Gastrocnemius medialis (tissue), 4 donors: ENCODE measurements at regions not wholly inside any gene's neighbourhood (a gene's known extent, or its start where the extent isn't known, plus 50 kb on each side); places are given as distances from the start of the nearest gene placed in this dataset.
"Not testable (repeated sequence)": the region's sequence is repeated elsewhere in the genome, so short reads cannot be mapped to it uniquely, and the experiment has no call there.

Experiments
- ATAC-seq, 2 donors: fragments of 150-250 bp; one replicate each; pipeline ENCODE4 v1.9.1; 2016
- DNase-seq, 2 donors: peaks; one replicate each; pipeline ENCODE4 v3.0.0-alpha.2; 2019
- H3K27ac ChIP-seq, 4 donors: fragments of 200-600 bp; sonication (generic); 1 replicate in 1 of 4; 2 replicates in 3 of 4; pipeline ENCODE4 v1.5.1; 2016 to 2018; ENCODE audit warnings: mild to moderate bottlenecking in 2 of 4, moderate library complexity in 1 of 4
- H3K27me3 ChIP-seq, 3 donors: fragments of 200-600 bp; sonication (generic) in 2 of 3; 1 replicate in 1 of 3; 2 replicates in 2 of 3; pipeline versions ENCODE4 v1.5.1 to v1.6.0; 2016 to 2019; ENCODE audit warnings: mild to moderate bottlenecking in 1 of 3, moderate library complexity in 1 of 3
- H3K36me3 ChIP-seq, 2 donors: fragments of 200-600 bp; sonication (generic) in 1 of 2; one replicate each; pipeline ENCODE4 v1.5.1; 2017 to 2018
- H3K4me1 ChIP-seq, 2 donors: fragments of 200-600 bp; sonication (generic) in 1 of 2; one replicate each; pipeline ENCODE4 v1.5.1; 2016 to 2017; ENCODE audit warnings: mild to moderate bottlenecking in 2 of 2
- H3K4me3 ChIP-seq, 4 donors: fragments of 200-600 bp; sonication (generic) in 3 of 4; 1 replicate in 1 of 4; 2 replicates in 3 of 4; pipeline ENCODE4 v1.5.1; 2016 to 2019; ENCODE audit warnings: mild to moderate bottlenecking in 2 of 4
- H3K9me3 ChIP-seq, 3 donors: fragments of 200-600 bp; sonication (generic) in 2 of 3; 1 replicate in 1 of 3; 2 replicates in 2 of 3; pipeline ENCODE4 v1.5.1; 2016 to 2019
- POLR2A ChIP-seq, 2 donors: fragments of 450-650 bp; IDR thresholded peaks; one replicate each; pipeline ENCODE4 v1.6.1; 2017; ENCODE audit warnings: antibody characterized with exemption in 2 of 2, mild to moderate bottlenecking in 2 of 2, moderate library complexity in 2 of 2
- in situ Hi-C, 4 donors: fragments of 200-750 bp; cut with MboI; loops; one replicate each; pipeline versions ENCODE4 v1.15.0 to v1.8.0; 2017; ENCODE audit warnings: low sequenced_read_pairs in 4 of 4
- intact Hi-C: fragments of 100-400 bp; cut with DNase I; formaldehyde crosslinking; loops from one replicate; pipeline ENCODE4 v1.15.1; 2023; ENCODE audit warnings: low total_unique reads
- TF ChIP-seq, protein P1 (sequence below), 5 experiments: fragments of 450-650 bp in 3 of 5; fragments of 200-600 bp in 2 of 5; sonication (generic) in 2 of 5; IDR thresholded peaks in 4 of 5; conservative IDR thresholded peaks in 1 of 5; 1 replicate in 4 of 5; 2 replicates in 1 of 5; pipeline ENCODE4 v1.5.1; 2016 to 2019; ENCODE audit warnings: antibody characterized with exemption in 5 of 5, mild to moderate bottlenecking in 3 of 5, moderate library complexity in 3 of 5

DNA sequence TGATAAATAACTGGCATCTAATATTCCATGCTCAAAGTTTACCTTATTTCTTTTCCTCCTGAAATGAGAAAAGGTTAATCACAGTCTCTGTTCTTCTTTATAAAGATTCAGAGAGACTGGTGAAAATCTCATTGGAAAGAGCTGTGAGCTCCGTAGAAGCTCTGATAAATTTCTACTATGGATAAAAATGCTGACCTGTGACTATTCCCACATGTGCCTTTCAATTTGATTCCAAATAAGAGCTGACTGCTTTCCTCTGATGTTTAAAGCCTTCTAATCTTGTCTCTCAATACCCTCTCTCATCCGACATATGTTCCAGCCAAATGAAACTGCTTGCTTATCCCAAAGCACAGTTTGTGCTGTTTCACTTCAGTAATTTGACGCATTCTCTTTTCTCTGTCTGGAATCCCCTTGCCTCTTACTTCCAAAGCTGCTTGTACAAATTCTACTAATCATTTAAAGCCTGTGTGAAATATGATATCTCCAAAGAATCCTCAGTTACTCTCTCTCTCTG, 130.1 kb downstream of the RTP4 start:
- DNase-seq = no peak
- Histone ChIP-seq H3K36me3 (no peaks in the 10 kb centered on the region), H3K9me3 (no peaks in the 10 kb centered on the region), H3K4me1 (no peaks in the 10 kb centered on the region), H3K27me3 (no peaks in the 10 kb centered on the region), H3K4me3 (no peak overlapping the region), H3K27ac (no peak overlapping the region)
- in situ Hi-C loops = loop anchor here in 1 of 4 donors (25.0 kb wide), 1 partner anchor 1611 kb away; no protein-coding TSS in a partner anchor
- no peak for TF ChIP-seq POLR2A (IDR thresholded peaks at IDR 0.05)
- TF ChIP-seq, protein P1, sequence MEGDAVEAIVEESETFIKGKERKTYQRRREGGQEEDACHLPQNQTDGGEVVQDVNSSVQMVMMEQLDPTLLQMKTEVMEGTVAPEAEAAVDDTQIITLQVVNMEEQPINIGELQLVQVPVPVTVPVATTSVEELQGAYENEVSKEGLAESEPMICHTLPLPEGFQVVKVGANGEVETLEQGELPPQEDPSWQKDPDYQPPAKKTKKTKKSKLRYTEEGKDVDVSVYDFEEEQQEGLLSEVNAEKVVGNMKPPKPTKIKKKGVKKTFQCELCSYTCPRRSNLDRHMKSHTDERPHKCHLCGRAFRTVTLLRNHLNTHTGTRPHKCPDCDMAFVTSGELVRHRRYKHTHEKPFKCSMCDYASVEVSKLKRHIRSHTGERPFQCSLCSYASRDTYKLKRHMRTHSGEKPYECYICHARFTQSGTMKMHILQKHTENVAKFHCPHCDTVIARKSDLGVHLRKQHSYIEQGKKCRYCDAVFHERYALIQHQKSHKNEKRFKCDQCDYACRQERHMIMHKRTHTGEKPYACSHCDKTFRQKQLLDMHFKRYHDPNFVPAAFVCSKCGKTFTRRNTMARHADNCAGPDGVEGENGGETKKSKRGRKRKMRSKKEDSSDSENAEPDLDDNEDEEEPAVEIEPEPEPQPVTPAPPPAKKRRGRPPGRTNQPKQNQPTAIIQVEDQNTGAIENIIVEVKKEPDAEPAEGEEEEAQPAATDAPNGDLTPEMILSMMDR (IDR thresholded peaks at IDR 0.05 in 4 of 5, conservative IDR thresholded peaks at IDR 0.05 in 1 of 5) = no peak
- ATAC-seq = no peak
- intact Hi-C loops = no loop called here

DNA sequence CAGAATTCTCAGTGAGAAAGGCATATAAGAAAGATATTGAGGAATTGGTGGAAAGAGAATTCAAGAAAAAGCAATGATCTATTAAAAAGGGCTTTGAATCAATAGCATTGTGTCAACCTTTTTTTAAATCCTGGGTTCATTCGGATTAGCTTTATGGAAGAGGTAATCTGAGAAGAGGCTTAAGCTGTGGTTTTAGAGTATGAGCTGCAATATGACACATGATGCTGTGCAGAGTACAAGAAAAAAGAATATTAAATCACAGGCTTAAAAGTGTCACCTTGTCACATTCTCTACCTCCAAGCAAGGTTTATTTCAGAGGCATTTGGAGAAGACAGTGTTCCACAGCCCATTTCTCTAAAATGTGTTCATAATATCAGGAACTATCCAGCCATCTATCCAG, 128.9 kb downstream of the RTP4 start:
- no peak overlapping the region for H3K27ac ChIP-seq
- H3K27me3 ChIP-seq = no peaks in the 10 kb centered on the region
- no peaks in the 10 kb centered on the region for H3K36me3 ChIP-seq
- H3K4me1 ChIP-seq = no peaks in the 10 kb centered on the region
- intact Hi-C loops (no loop called here), in situ Hi-C loops (loop anchor here in 1 of 4 donors (25.0 kb wide), 1 partner anchor 1610 kb away; no protein-coding TSS in a partner anchor)
- DNase-seq (no peak), ATAC-seq (no peak)
- no peaks in the 10 kb centered on the region for H3K9me3 ChIP-seq
- TF ChIP-seq, protein P1 (IDR thresholded peaks at IDR 0.05 in 4 of 5, conservative IDR thresholded peaks at IDR 0.05 in 1 of 5) = no peak
- no peak for TF ChIP-seq POLR2A (IDR thresholded peaks at IDR 0.05)
- H3K4me3 ChIP-seq = no peak overlapping the region

DNA sequence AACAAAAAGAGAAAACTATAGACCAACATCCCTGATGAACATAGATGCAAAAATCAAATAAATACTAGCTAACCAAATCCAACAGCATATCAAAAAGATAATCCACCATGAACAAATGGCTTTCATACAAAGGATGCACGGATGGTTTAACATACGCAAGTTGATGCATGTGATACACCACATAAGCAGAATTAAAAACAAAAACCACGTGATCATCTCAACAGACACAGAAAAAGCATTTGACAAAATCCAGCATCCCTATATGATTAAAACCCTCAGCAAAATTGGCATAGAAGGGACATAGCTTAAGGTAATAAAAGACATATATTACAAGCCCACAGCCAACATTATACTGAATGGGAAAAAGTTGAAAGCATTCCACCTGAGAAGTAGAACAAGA, 125.9 kb downstream of the RTP4 start:
- ATAC-seq, intact Hi-C loops, H3K9me3 ChIP-seq, H3K36me3 ChIP-seq, H3K4me1 ChIP-seq, H3K27me3 ChIP-seq, H3K4me3 ChIP-seq, H3K27ac ChIP-seq, DNase-seq: not testable (repeated sequence)
- in situ Hi-C loops = loop anchor here in 1 of 4 donors (25.0 kb wide), 1 partner anchor 1607 kb away; no protein-coding TSS in a partner anchor

DNA sequence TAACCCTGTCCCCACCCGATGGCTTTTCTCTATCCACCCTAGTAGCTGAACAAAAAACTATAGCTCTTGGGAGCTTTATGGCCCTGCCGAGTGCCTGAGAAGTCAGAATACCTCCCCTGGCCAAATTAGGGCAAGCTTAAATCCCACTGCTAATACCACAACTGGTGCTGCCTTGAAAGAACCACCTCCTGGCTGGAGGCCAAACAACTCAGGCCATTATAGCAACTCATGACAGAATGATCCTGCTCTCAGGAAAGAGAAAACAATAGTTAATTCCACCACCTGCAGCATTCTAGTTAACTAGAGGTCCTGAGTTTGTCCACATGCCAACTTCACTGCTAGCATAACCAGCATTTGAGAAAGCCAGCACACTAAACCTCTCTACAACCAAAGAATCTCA, 123.2 kb downstream of the RTP4 start:
- no peak for DNase-seq
- H3K4me3 ChIP-seq = no peak overlapping the region
- TF ChIP-seq, protein P1 (IDR thresholded peaks at IDR 0.05 in 4 of 5, conservative IDR thresholded peaks at IDR 0.05 in 1 of 5) = no peak
- TF ChIP-seq POLR2A (IDR thresholded peaks at IDR 0.05) = no peak
- H3K27me3 ChIP-seq = no peaks in the 10 kb centered on the region
- H3K36me3 ChIP-seq = no peaks in the 10 kb centered on the region
- in situ Hi-C loops = loop anchor here in 1 of 4 donors (25.0 kb wide), 1 partner anchor 1604 kb away; no protein-coding TSS in a partner anchor
- no peaks in the 10 kb centered on the region for H3K9me3 ChIP-seq
- H3K27ac ChIP-seq = no peak overlapping the region
- intact Hi-C loops = no loop called here
- ATAC-seq = no peak
- no peaks in the 10 kb centered on the region for H3K4me1 ChIP-seq

DNA sequence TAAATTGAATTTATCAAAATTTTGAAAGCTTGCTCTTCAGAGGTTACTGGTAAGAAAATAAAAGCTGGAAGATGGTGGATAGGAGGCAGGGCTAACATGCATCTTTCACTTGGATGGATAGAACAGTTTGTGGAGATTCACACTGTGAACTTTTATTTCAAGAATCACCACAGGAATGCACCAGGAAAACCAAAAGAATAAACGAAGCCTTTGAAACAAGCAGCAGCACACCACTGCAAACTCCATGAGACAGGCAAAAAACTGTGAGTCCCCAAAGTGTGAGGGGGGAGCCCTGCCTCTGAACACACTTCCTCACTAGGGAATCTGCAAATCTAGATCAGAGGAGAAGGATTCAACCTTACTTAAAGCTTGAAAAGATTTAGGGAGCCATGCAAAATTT, 122.2 kb downstream of the RTP4 start:
- no peak for ATAC-seq
- intact Hi-C loops (no loop called here), in situ Hi-C loops (loop anchor here in 1 of 4 donors (25.0 kb wide), 1 partner anchor 1603 kb away; no protein-coding TSS in a partner anchor)
- H3K36me3 ChIP-seq = no peaks in the 10 kb centered on the region
- TF ChIP-seq POLR2A (IDR thresholded peaks at IDR 0.05) = no peak
- TF ChIP-seq, protein P1 (IDR thresholded peaks at IDR 0.05 in 4 of 5, conservative IDR thresholded peaks at IDR 0.05 in 1 of 5) = no peak
- H3K27ac ChIP-seq = no peak overlapping the region
- no peaks in the 10 kb centered on the region for H3K4me1 ChIP-seq
- no peaks in the 10 kb centered on the region for H3K9me3 ChIP-seq
- no peak for DNase-seq
- H3K27me3 ChIP-seq = no peaks in the 10 kb centered on the region
- no peak overlapping the region for H3K4me3 ChIP-seq
